GM12878 (cell line): ENCODE measurements at regions not wholly inside any gene's neighbourhood (a gene's known extent, or its start where the extent isn't known, plus 50 kb on each side); places are given as distances from the start of the nearest gene placed in this dataset.

ENCODE experiments used
- ATAC-seq: fragments of 200-7000 bp; cut with Tn5 transposase; 3 replicates; pipeline ENCODE4 v1.9.1; 2020; ENCODE audit warnings: mild to moderate bottlenecking, moderate library complexity
- BruUV-seq: library from RNA; stranded (reverse); fragments of 400-500 nt; replicated peaks from 2 replicates; lab custom pipeline; 2021; lab: Mats Ljungman, UMichigan
- CTCF ChIA-PET: fragments of 300-600 bp; sonication (Branson Sonifier 250); formaldehyde crosslinking; extraction: SDS; loops from one replicate; lab custom pipeline; 2021; ENCODE audit warnings: inconsistent platforms; lab: Yijun Ruan, JAX
- POLR2A ChIA-PET: fragments of 350-600 bp; formaldehyde crosslinking; extraction: SDS; loops from one replicate; lab custom pipeline; 2021; ENCODE audit warnings: inconsistent platforms; lab: Charles Lee
- RAD21 ChIA-PET: fragments of 300-600 bp; sonication (Branson Sonifier 250); formaldehyde crosslinking; loops from one replicate; lab custom pipeline; 2023; ENCODE audit warnings: antibody characterized with exemption; ENCODE audit not compliant: unreplicated experiment; lab: Charles Lee
- SMC1A ChIA-PET: fragments of 300-600 bp; sonication (Branson Sonifier 250); formaldehyde crosslinking; loops from one replicate; lab custom pipeline; 2023; ENCODE audit not compliant: unreplicated experiment, uncharacterized antibody; lab: Charles Lee
- DNase-seq: peaks from one replicate; pipeline ENCODE4 v3.0.0-alpha.2; 2011; ENCODE audit warnings: low read depth, low spot score
- FAIRE-seq: peaks from 3 replicates; lab custom pipeline; 2011; peaks lifted over from hg19 to GRCh38; lab: Jason Lieb, UNC
- H2AFZ ChIP-seq: 2 replicates; pipeline ENCODE4 v1.6.0; 2011; ENCODE audit warnings: low read depth, low read length, control low read depth; ENCODE audit not compliant: control insufficient read depth
- H3K27ac ChIP-seq: 2 replicates; pipeline ENCODE4 v1.5.1; 2011; ENCODE audit warnings: control low read depth; ENCODE audit not compliant: control insufficient read depth, insufficient read depth
- H3K27me3 ChIP-seq, 2 experiments: replicated peaks in 1 of 2; 2 replicates each; pipeline versions ENCODE4 v1.6.0 to v1.6.1; 2011; ENCODE audit warnings: low read length in 1 of 2; ENCODE audit not compliant: control insufficient read depth in 2 of 2, insufficient read depth in 2 of 2
- H3K36me3 ChIP-seq, 2 experiments: 2 replicates each; pipeline ENCODE4 v1.5.1; 2011; ENCODE audit warnings: low read length in 1 of 2; ENCODE audit not compliant: control insufficient read depth in 2 of 2, insufficient read depth in 2 of 2
- H3K4me1 ChIP-seq: 2 replicates; pipeline ENCODE4 v1.6.1; 2011; ENCODE audit warnings: mild to moderate bottlenecking, low read length, moderate library complexity, mixed read lengths; ENCODE audit not compliant: control insufficient read depth, insufficient read depth
- H3K4me2 ChIP-seq: 2 replicates; pipeline ENCODE4 v1.6.0; 2011; ENCODE audit warnings: control low read depth; ENCODE audit not compliant: control insufficient read depth, insufficient read depth
- H3K4me3 ChIP-seq: fragments of 200-600 bp; sonication (generic); 2 replicates; pipeline ENCODE4 v1.5.1; 2016
- H3K79me2 ChIP-seq: 2 replicates; pipeline ENCODE4 v1.6.0; 2011; ENCODE audit warnings: low read length; ENCODE audit not compliant: control insufficient read depth, insufficient read depth
- H3K9ac ChIP-seq: 2 replicates; pipeline ENCODE4 v1.8.0; 2011; ENCODE audit warnings: low read length, control low read depth, mixed read lengths; ENCODE audit not compliant: control insufficient read depth, insufficient read depth
- H3K9me3 ChIP-seq: replicated peaks from 3 replicates; pipeline ENCODE4 v1.5.1; 2011; ENCODE audit warnings: mild to moderate bottlenecking, low read length; ENCODE audit not compliant: control insufficient read depth, insufficient read depth
- H4K20me1 ChIP-seq: 2 replicates; pipeline ENCODE4 v1.6.0; 2011; ENCODE audit not compliant: control insufficient read depth, insufficient read depth
- BRCA1 ChIP-seq: IDR thresholded peaks from 2 replicates; pipeline ENCODE4 v1.6.1; 2011; ENCODE audit warnings: low read depth, low read length, improper control_type of control experiment
- DPF2 ChIP-seq: fragments of 450-650 bp; IDR thresholded peaks from 2 replicates; pipeline ENCODE4 v1.6.1; 2017; ENCODE audit warnings: mild to moderate bottlenecking
- E2F4 ChIP-seq: IDR thresholded peaks from 2 replicates; pipeline ENCODE4 v1.6.1; 2012; ENCODE audit warnings: low read depth, low read length, improper control_type of control experiment
- HDAC2 ChIP-seq: fragments of 200-600 bp; sonication (generic); IDR thresholded peaks from 2 replicates; pipeline ENCODE4 v1.6.1; 2017
- JUND ChIP-seq: IDR thresholded peaks from 2 replicates; pipeline ENCODE4 v1.6.1; 2012; ENCODE audit warnings: low read depth, mild to moderate bottlenecking, low read length, improper control_type of control experiment, moderate library complexity
- NBN ChIP-seq: fragments of 450-650 bp; IDR thresholded peaks from 2 replicates; pipeline ENCODE4 v1.6.1; 2016
- NR2C1 ChIP-seq: fragments of 450-650 bp; IDR thresholded peaks from 2 replicates; pipeline ENCODE4 v1.6.1; 2017; ENCODE audit warnings: antibody characterized with exemption, mild to moderate bottlenecking, moderate library complexity
- NR2C2 ChIP-seq: IDR thresholded peaks from 2 replicates; pipeline ENCODE4 v1.6.1; 2011; ENCODE audit warnings: borderline replicate concordance, low read depth; ENCODE audit not compliant: control insufficient read depth, insufficient read length
- POLR2A ChIP-seq: IDR thresholded peaks from 2 replicates; pipeline ENCODE4 v1.6.1; 2011; ENCODE audit warnings: low read depth, mild to moderate bottlenecking, low read length
- POLR2AphosphoS5 ChIP-seq: IDR thresholded peaks from 2 replicates; pipeline ENCODE4 v1.6.1; 2011; ENCODE audit warnings: mild to moderate bottlenecking, low read length, inconsistent platforms
- RAD51 ChIP-seq: fragments of 450-650 bp; IDR thresholded peaks from 2 replicates; pipeline ENCODE4 v1.6.1; 2016; ENCODE audit warnings: moderate library complexity, mild to moderate bottlenecking, inconsistent platforms
- RFX5 ChIP-seq: IDR thresholded peaks from 2 replicates; pipeline ENCODE4 v1.6.1; 2011; ENCODE audit warnings: low read depth, low read length, improper control_type of control experiment
- SMAD1 ChIP-seq: fragments of 450-650 bp; IDR thresholded peaks from 2 replicates; pipeline ENCODE4 v1.6.1; 2018; ENCODE audit warnings: mild to moderate bottlenecking, low read depth; ENCODE audit not compliant: partially characterized antibody
- SUPT20H ChIP-seq: IDR thresholded peaks from 2 replicates; pipeline ENCODE4 v1.6.1; 2011; ENCODE audit warnings: low read depth, mild to moderate bottlenecking, low read length, moderate library complexity, borderline replicate concordance; ENCODE audit not compliant: control insufficient read depth
- TCF3 ChIP-seq: IDR thresholded peaks from 2 replicates; pipeline ENCODE4 v1.6.1; 2012; ENCODE audit warnings: low read depth, mild to moderate bottlenecking, low read length, borderline replicate concordance; ENCODE audit not compliant: insufficient read depth
- YBX1 ChIP-seq: fragments of 450-650 bp; IDR thresholded peaks from 2 replicates; pipeline ENCODE4 v1.6.1; 2016; ENCODE audit warnings: antibody characterized with exemption
- ZNF217 ChIP-seq: fragments of 450-650 bp; IDR thresholded peaks from 2 replicates; pipeline ENCODE4 v1.6.1; 2017; ENCODE audit warnings: antibody characterized with exemption, mild to moderate bottlenecking
- WGBS: methylation state at CpG from one replicate; pipeline ENCODE4 v1.1.6; 2016; ENCODE audit warnings: low lambda C conversion rate; ENCODE audit not compliant: insufficient replicate concordance, insufficient coverage; ENCODE audit errors: missing lambda C conversion rate; 5-methylcytosine and 5-hydroxymethylcytosine counted together
- in situ Hi-C: fragments of 300-500 bp; cut with MboI; formaldehyde crosslinking; loops from 9 replicates; pipeline ENCODE4 v1.14.3; 2018; ENCODE audit warnings: mixed read lengths
- intact Hi-C: fragments of 100-400 bp; cut with micrococcal nuclease; formaldehyde crosslinking; loops from one replicate; pipeline ENCODE4 v1.14.2; 2022; ENCODE audit not compliant: unreplicated experiment
- TF ChIP-seq, protein P1 (sequence below): fragments of 450-650 bp; formaldehyde crosslinking; IDR thresholded peaks from 2 replicates; pipeline ENCODE4 v1.4.0; 2020; ENCODE audit warnings: mild to moderate bottlenecking, moderate library complexity

- in situ Hi-C loops = no loop called here
- no peak overlapping the region for H3K4me2 ChIP-seq
- FAIRE-seq = no peak
- no peak for TF ChIP-seq SMAD1
- no peak for TF ChIP-seq ZNF217
- TF ChIP-seq RFX5 = no peak
- no peak for TF ChIP-seq POLR2A
- no peak for TF ChIP-seq YBX1
- TF ChIP-seq HDAC2 = no peak
- TF ChIP-seq DPF2 = no peak
- TF ChIP-seq NR2C1 = no peak
- TF ChIP-seq JUND = no peak
- TF ChIP-seq, protein P1, sequence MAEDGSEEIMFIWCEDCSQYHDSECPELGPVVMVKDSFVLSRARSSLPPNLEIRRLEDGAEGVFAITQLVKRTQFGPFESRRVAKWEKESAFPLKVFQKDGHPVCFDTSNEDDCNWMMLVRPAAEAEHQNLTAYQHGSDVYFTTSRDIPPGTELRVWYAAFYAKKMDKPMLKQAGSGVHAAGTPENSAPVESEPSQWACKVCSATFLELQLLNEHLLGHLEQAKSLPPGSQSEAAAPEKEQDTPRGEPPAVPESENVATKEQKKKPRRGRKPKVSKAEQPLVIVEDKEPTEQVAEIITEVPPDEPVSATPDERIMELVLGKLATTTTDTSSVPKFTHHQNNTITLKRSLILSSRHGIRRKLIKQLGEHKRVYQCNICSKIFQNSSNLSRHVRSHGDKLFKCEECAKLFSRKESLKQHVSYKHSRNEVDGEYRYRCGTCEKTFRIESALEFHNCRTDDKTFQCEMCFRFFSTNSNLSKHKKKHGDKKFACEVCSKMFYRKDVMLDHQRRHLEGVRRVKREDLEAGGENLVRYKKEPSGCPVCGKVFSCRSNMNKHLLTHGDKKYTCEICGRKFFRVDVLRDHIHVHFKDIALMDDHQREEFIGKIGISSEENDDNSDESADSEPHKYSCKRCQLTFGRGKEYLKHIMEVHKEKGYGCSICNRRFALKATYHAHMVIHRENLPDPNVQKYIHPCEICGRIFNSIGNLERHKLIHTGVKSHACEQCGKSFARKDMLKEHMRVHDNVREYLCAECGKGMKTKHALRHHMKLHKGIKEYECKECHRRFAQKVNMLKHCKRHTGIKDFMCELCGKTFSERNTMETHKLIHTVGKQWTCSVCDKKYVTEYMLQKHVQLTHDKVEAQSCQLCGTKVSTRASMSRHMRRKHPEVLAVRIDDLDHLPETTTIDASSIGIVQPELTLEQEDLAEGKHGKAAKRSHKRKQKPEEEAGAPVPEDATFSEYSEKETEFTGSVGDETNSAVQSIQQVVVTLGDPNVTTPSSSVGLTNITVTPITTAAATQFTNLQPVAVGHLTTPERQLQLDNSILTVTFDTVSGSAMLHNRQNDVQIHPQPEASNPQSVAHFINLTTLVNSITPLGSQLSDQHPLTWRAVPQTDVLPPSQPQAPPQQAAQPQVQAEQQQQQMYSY (CRISPR knock-in tag) = no peak
- TF ChIP-seq E2F4 = no peak
- no peak for TF ChIP-seq SUPT20H
- no peak for TF ChIP-seq NR2C2
- TF ChIP-seq BRCA1 = no peak
- TF ChIP-seq RAD51 = no peak
- no peak for TF ChIP-seq TCF3
- TF ChIP-seq NBN = no peak
- no peak for TF ChIP-seq POLR2AphosphoS5
- BruUV-seq = no TSS peak
- no peak overlapping the region for H3K9ac ChIP-seq
- H3K27me3 ChIP-seq = no peaks in the 10 kb centered on the region
- SMC1A ChIA-PET = no interaction called here
- H3K27ac ChIP-seq = no peak overlapping the region
- DNase-seq = no peak
- no peaks in the 10 kb centered on the region for H3K9me3 ChIP-seq
- no peaks in the 10 kb centered on the region for H3K4me1 ChIP-seq
- POLR2A ChIA-PET = no interaction called here
- RAD21 ChIA-PET = no interaction called here
- H3K4me3 ChIP-seq = no peak overlapping the region
- H4K20me1 ChIP-seq = no peaks in the 10 kb centered on the region
- WGBS = 54% methylated on average over 3 of the region's 3 CpGs
- intact Hi-C loops = no loop called here
- CTCF ChIA-PET = no interaction called here
- H2AFZ ChIP-seq = no peak overlapping the region
- no peaks in the 10 kb centered on the region for H3K79me2 ChIP-seq
- H3K36me3 ChIP-seq = no peaks in the 10 kb centered on the region
- ATAC-seq = no peak
Measured at GRCh38 chr14:76638841-76639240, 122.4 kb upstream of the VASH1 start.
